Karpas-422 (cell line): ENCODE measurements at regions not wholly inside any gene's neighbourhood (a gene's known extent, or its start where the extent isn't known, plus 50 kb on each side); places are given as distances from the start of the nearest gene placed in this dataset.

Source experiments
- DNase-seq: peaks from one replicate; pipeline ENCODE4 v3.0.0-alpha.2; 2015
- H2AFZ ChIP-seq: fragments of 200-600 bp; sonication (generic); 2 replicates; pipeline ENCODE4 v1.6.1; 2014; ENCODE audit warnings: antibody characterized with exemption, low read length, mixed read lengths
- H3K27ac ChIP-seq: fragments of 200-600 bp; sonication (generic); 2 replicates; pipeline ENCODE4 v1.5.1; 2014; ENCODE audit warnings: mild to moderate bottlenecking, low read length, moderate library complexity
- H3K27me3 ChIP-seq: fragments of 200-600 bp; sonication (generic); 2 replicates; pipeline ENCODE4 v1.6.1; 2014; ENCODE audit warnings: low read length, mixed read lengths
- H3K36me3 ChIP-seq: fragments of 200-600 bp; sonication (generic); 2 replicates; pipeline ENCODE4 v1.6.1; 2014; ENCODE audit warnings: low read length, mixed read lengths; ENCODE audit not compliant: insufficient read depth
- H3K4me1 ChIP-seq: fragments of 200-600 bp; sonication (generic); 2 replicates; pipeline ENCODE4 v1.6.1; 2014; ENCODE audit warnings: mild to moderate bottlenecking, low read length, mixed read lengths
- H3K4me2 ChIP-seq: fragments of 200-600 bp; sonication (generic); 2 replicates; pipeline ENCODE4 v1.6.1; 2014; ENCODE audit warnings: low read length, low read depth, mild to moderate bottlenecking; ENCODE audit not compliant: poor library complexity, severe bottlenecking
- H3K4me3 ChIP-seq: fragments of 200-600 bp; sonication (generic); 2 replicates; pipeline ENCODE4 v1.5.1; 2014; ENCODE audit warnings: mild to moderate bottlenecking, antibody characterized with exemption, low read length, mixed read lengths
- H3K79me2 ChIP-seq: fragments of 200-600 bp; sonication (generic); 2 replicates; pipeline ENCODE4 v1.6.1; 2014; ENCODE audit warnings: mild to moderate bottlenecking, low read length, mixed read lengths
- H3K9ac ChIP-seq: fragments of 200-600 bp; sonication (generic); 2 replicates; pipeline ENCODE4 v1.6.0; 2014; ENCODE audit warnings: low read length
- H3K9me2 ChIP-seq: fragments of 200-600 bp; sonication (generic), shearing (Covaris generic); replicated peaks from 2 replicates; pipeline ENCODE4 v1.6.0; 2014; ENCODE audit warnings: mild to moderate bottlenecking, low read length, moderate library complexity; ENCODE audit not compliant: insufficient read depth
- H3K9me3 ChIP-seq: fragments of 300-700, 200-600 bp; sonication (generic); 2 replicates; pipeline ENCODE4 v1.6.1; 2014; ENCODE audit warnings: low read length, mixed read lengths
- H4K20me1 ChIP-seq: fragments of 200-600 bp; sonication (generic); 2 replicates; pipeline ENCODE4 v1.6.1; 2014; ENCODE audit warnings: mild to moderate bottlenecking, antibody characterized with exemption, low read length, low read depth; ENCODE audit not compliant: insufficient read depth

DNA sequence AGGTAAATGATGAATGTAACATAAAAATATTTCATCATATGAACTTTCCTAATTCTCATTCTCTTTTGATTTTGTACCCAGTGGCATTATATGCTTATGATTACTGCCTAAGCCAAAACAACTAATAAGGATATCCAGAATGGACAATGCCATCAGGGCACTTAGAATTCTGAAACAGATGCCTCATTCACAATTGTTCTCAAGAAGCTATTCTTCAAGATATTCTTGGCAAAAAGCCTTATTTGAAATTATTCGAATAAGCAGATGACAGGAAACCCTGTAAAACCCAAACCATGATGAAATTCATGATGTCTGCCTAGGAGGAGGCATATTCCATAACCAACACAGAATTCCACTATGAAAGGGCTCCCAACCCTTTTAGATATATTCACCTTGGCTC, 353.2 kb upstream of the TRIB2 start:
- Histone ChIP-seq H3K36me3 (no peaks in the 10 kb centered on the region), H3K9me2 (no peaks in the 10 kb centered on the region), H3K9ac (no peak overlapping the region), H4K20me1 (no peaks in the 10 kb centered on the region), H2AFZ (no peak overlapping the region), H3K9me3 (no peaks in the 10 kb centered on the region), H3K4me3 (no peak overlapping the region), H3K4me2 (no peak overlapping the region), H3K27me3 (no peaks in the 10 kb centered on the region), H3K79me2 (no peaks in the 10 kb centered on the region), H3K4me1 (no peaks in the 10 kb centered on the region), H3K27ac (no peak overlapping the region)
- no peak for DNase-seq

DNA sequence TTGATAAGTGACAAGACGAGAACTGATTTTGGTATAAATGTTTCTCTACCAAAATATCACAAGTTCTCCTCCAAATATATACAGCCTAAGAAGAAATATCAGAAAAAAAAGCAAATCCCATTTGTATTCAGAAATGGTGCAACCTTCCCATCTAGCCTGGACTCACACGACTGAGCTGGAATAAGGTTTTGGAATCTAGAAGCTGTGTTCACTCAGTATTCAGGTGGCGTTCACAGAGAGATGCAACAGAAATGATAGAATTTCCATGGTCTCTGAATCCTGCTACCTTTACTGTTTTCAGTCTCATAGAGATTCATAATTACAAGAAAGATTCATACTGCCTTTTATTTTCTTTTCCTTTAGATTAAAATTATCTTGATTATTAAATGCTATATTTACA, 347.2 kb upstream of the TRIB2 start:
- no peaks in the 10 kb centered on the region for H3K9me3 ChIP-seq
- no peaks in the 10 kb centered on the region for H3K36me3 ChIP-seq
- H3K27ac ChIP-seq = no peak overlapping the region
- no peaks in the 10 kb centered on the region for H4K20me1 ChIP-seq
- no peaks in the 10 kb centered on the region for H3K4me1 ChIP-seq
- H2AFZ ChIP-seq = no peak overlapping the region
- H3K27me3 ChIP-seq = no peaks in the 10 kb centered on the region
- H3K4me3 ChIP-seq = no peak overlapping the region
- H3K4me2 ChIP-seq = no peak overlapping the region
- no peak for DNase-seq
- no peak overlapping the region for H3K9ac ChIP-seq
- no peaks in the 10 kb centered on the region for H3K79me2 ChIP-seq
- H3K9me2 ChIP-seq = no peaks in the 10 kb centered on the region

DNA sequence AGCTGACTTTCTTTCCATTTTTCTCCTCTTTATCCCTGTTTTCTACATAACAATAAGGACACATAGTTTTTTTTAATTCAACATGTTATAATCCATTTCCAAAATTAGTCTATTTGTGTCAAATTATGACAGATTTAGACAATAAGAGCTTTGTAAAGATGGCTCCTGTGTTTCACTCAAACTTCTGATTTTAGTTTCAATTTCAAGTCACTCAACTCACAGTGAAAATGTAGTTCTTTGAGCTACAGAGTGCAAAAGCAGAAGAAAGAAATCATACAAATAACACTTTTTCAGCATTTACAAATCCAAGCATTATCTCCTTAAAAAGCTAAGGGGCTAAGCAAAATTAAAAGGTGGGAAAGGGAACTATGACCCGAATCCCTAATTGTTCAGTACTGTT, 340.7 kb upstream of the TRIB2 start:
- no peaks in the 10 kb centered on the region for H3K9me3 ChIP-seq
- no peak overlapping the region for H3K27ac ChIP-seq
- H3K4me3 ChIP-seq = no peak overlapping the region
- H4K20me1 ChIP-seq = no peaks in the 10 kb centered on the region
- H3K4me1 ChIP-seq = no peaks in the 10 kb centered on the region
- H3K27me3 ChIP-seq = no peaks in the 10 kb centered on the region
- peak overlapping the region; percentile 8; the same call in 1 of the 2 replicates for H2AFZ ChIP-seq
- no peaks in the 10 kb centered on the region for H3K36me3 ChIP-seq
- DNase-seq = no peak
- H3K9me2 ChIP-seq = no peaks in the 10 kb centered on the region
- no peak overlapping the region for H3K9ac ChIP-seq
- no peaks in the 10 kb centered on the region for H3K79me2 ChIP-seq
- no peak overlapping the region for H3K4me2 ChIP-seq

DNA sequence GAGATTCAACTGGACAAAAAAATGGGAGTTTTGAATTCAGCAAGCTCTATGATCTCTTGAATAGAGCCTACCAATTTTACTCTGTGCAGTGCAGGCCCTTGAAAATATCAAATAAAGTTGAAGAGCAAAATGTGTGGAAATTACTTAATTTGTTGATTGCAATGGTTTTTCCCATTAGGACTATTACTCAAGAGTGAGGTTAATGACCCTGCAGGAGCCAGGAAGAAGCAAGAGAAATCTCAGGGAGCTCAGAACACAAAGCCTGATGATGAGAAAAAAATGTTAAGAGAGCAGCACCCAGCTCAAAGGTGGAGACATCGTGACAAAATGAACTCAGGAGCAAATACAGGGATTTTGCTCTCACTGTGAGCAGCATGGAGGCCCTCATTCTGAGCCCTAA, 337.6 kb upstream of the TRIB2 start:
- no peaks in the 10 kb centered on the region for H4K20me1 ChIP-seq
- H3K4me1 ChIP-seq = no peaks in the 10 kb centered on the region
- no peaks in the 10 kb centered on the region for H3K9me2 ChIP-seq
- H3K36me3 ChIP-seq = no peaks in the 10 kb centered on the region
- no peak overlapping the region for H3K4me2 ChIP-seq
- H3K4me3 ChIP-seq = no peak overlapping the region
- no peak overlapping the region for H3K9ac ChIP-seq
- no peak overlapping the region for H3K27ac ChIP-seq
- no peaks in the 10 kb centered on the region for H3K9me3 ChIP-seq
- H3K27me3 ChIP-seq = no peaks in the 10 kb centered on the region
- no peak for DNase-seq
- H2AFZ ChIP-seq = no peak overlapping the region
- no peaks in the 10 kb centered on the region for H3K79me2 ChIP-seq

DNA sequence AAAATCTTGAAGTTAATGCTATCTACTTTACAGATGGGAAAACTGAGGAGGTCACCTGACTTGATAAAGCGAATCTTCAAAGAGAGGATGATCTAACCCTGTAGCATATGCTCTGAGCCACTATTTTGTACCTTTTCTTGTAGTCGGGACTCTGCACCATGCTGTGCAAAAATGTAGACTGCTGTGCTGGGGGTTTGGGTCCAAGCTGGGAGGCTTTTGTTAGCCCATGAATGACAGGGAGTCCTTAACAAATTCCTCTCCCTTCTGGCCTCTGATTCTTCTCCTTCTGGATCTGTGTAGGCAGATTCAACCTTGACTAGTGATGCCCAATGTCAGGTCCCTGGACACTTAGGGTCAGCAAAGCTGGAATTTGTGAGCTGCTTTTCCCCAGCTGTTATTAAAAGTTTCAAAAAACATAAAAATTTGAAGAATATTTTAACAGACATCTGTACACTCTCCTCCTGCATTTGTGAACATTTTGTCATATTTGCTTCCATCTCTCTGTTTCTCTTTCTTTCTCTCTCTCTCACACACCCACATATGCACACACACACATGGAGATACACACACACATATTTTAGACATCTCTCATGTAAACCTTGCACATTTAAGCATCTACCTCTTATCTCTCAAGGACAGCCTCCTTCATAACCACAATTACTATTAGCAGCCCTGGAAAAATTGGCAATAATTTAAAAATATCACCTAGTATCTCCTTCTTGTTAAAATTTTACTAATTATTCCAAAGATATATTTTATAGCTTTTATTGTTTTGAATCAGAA, 335.0 kb upstream of the TRIB2 start:
- Histone ChIP-seq H3K4me2 (no peak overlapping the region), H3K9me2 (no peaks in the 10 kb centered on the region), H3K79me2 (no peaks in the 10 kb centered on the region), H3K4me1 (no peaks in the 10 kb centered on the region), H3K4me3 (no peak overlapping the region), H3K27ac (no peak overlapping the region), H3K9ac (no peak overlapping the region), H2AFZ (no peak overlapping the region), H3K27me3 (no peaks in the 10 kb centered on the region), H3K9me3 (no peaks in the 10 kb centered on the region), H4K20me1 (no peaks in the 10 kb centered on the region), H3K36me3 (no peaks in the 10 kb centered on the region)
- no peak for DNase-seq

DNA sequence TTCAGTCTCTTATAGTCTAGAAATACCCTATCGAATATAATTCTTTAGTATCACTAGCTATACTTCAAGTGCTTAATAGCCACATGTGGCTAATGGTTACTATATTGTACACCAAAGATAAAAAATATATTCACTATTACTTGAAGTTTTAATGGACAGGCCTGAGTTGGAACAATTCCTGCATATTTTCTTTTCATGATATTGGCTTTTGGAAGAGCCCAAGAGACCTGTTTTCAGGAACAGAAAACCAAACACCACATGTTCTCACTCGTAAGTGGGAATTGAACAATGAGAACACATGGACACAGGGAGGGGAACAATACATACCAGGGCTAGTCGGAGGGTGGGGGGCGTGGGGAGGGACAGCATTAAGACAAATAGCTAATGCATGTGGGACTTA, 334.4 kb upstream of the TRIB2 start:
- DNase-seq = no peak
- Histone ChIP-seq H2AFZ (no peak overlapping the region), H3K27me3 (no peaks in the 10 kb centered on the region), H3K79me2 (no peaks in the 10 kb centered on the region), H3K36me3 (no peaks in the 10 kb centered on the region), H3K4me3 (no peak overlapping the region), H4K20me1 (no peaks in the 10 kb centered on the region), H3K9ac (no peak overlapping the region), H3K9me2 (no peaks in the 10 kb centered on the region), H3K9me3 (no peaks in the 10 kb centered on the region), H3K4me2 (no peak overlapping the region), H3K27ac (no peak overlapping the region), H3K4me1 (no peaks in the 10 kb centered on the region)

DNA sequence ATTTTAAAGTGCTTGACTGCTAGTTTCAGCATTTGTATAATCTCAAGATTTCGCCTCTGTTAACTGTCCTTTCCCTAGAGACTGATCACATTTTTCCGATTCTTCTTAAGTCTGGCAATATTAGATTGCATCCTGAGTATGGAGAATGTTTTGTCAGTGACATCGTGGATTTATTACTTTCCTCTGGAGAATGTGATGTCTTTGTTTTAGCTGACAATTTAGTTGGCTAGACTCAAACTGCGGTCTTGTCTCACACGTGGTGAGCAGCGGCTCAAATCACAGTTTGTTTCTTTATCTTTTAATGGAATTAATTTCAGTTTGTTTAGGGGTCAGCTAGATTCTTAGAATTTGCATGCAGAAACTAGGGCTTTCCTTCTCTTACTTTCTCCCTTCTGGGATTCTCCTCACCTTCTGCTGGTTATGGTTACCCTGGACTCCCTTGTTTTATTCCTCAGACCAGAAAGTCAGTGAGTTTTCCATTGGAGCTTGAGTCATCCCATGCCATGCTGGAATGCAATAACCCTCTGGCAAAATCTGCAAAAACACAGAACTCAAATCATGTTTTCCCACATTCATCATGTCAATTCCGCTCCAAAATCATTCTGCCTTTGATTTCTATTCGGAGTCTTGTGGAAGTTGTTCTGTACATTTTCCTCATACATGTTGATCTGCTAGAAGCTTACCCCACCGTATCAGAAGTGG, 327.2 kb upstream of the TRIB2 start:
- Histone ChIP-seq H2AFZ (no peak overlapping the region), H3K9me3 (no peaks in the 10 kb centered on the region), H3K27ac (no peak overlapping the region), H3K36me3 (no peaks in the 10 kb centered on the region), H3K27me3 (no peaks in the 10 kb centered on the region), H3K9me2 (no peaks in the 10 kb centered on the region), H3K4me1 (no peaks in the 10 kb centered on the region), H3K9ac (no peak overlapping the region), H3K4me3 (no peak overlapping the region), H3K4me2 (no peak overlapping the region), H4K20me1 (no peaks in the 10 kb centered on the region), H3K79me2 (no peaks in the 10 kb centered on the region)
- no peak for DNase-seq

DNA sequence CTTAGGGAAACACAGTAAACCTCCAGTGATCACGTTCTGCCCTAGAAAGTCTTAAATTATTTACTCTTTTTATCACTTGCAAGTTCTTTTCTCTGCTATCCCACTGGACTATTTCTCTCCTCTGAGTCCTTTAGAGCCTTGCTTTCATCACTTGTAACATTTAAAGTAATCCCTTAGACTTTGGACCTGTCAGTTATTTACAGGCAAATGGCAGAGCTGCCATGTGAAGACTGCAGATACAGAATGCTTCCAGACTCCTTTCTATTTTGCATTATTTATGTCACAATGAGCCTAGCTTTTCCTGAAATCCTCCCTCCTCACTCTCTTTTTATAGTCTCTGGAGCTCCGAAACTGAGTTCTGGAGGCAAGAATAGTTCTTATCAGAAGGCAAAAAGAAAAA, 325.6 kb upstream of the TRIB2 start:
- H3K4me2 ChIP-seq = no peak overlapping the region
- no peak overlapping the region for H2AFZ ChIP-seq
- H3K4me3 ChIP-seq = no peak overlapping the region
- H3K4me1 ChIP-seq = no peaks in the 10 kb centered on the region
- no peak overlapping the region for H3K27ac ChIP-seq
- H3K27me3 ChIP-seq = no peaks in the 10 kb centered on the region
- no peak overlapping the region for H3K9ac ChIP-seq
- H3K79me2 ChIP-seq = no peaks in the 10 kb centered on the region
- no peak for DNase-seq
- H3K9me2 ChIP-seq = no peaks in the 10 kb centered on the region
- no peaks in the 10 kb centered on the region for H3K36me3 ChIP-seq
- no peaks in the 10 kb centered on the region for H3K9me3 ChIP-seq
- H4K20me1 ChIP-seq = no peaks in the 10 kb centered on the region
